ENCODE measurements at regions not wholly inside any gene's neighbourhood (a gene's known extent, or its start where the extent isn't known, plus 50 kb on each side); places are given as distances from the start of the nearest gene placed in this dataset.
"Not testable (repeated sequence)": the region's sequence is repeated elsewhere in the genome, so short reads cannot be mapped to it uniquely, and the experiment has no call there.

GRCh38 chr5:155116456-155117251 is 103.1 kb downstream of the KIF4B start:
- no peak for DNase-seq (ENCODE audit: low spot score)

GRCh38 chr5:155125551-155126095 is 112.1 kb downstream of the KIF4B start:
- DNase-seq (ENCODE audit: low spot score) = no peak

GRCh38 chr5:155126573-155126972 is 113.0 kb downstream of the KIF4B start:
- no peak for DNase-seq (ENCODE audit: low spot score)

GRCh38 chr5:155127552-155127951 is 114.0 kb downstream of the KIF4B start:
- no peak for DNase-seq (ENCODE audit: low spot score)

GRCh38 chr5:155128786-155129512 is 115.4 kb downstream of the KIF4B start:
- DNase-seq (ENCODE audit: low spot score) = no peak

- DNase-seq (ENCODE audit: low spot score) = no peak
Observed at GRCh38 chr5:155129513-155129880, 115.9 kb downstream of the KIF4B start.

- DNase-seq (ENCODE audit: low spot score) = no peak
Observed at GRCh38 chr5:155134130-155134529, 120.6 kb downstream of the KIF4B start.

- no peak for DNase-seq (ENCODE audit: low spot score)
Observed at GRCh38 chr5:155136216-155136850, 122.8 kb downstream of the KIF4B start.

GRCh38 chr5:155137683-155138082 is 124.1 kb downstream of the KIF4B start:
- no peak for DNase-seq (ENCODE audit: low spot score)

- DNase-seq (ENCODE audit: low spot score) = no peak
Observed at GRCh38 chr5:155140646-155141045, 127.1 kb downstream of the KIF4B start.

- no peak for DNase-seq (ENCODE audit: low spot score)
Observed at GRCh38 chr5:155144956-155145355, 131.4 kb downstream of the KIF4B start.

GRCh38 chr5:155147222-155147621 is 133.7 kb downstream of the KIF4B start:
- DNase-seq (ENCODE audit: low spot score) = no peak

GRCh38 chr5:155148694-155149093 is 135.1 kb downstream of the KIF4B start:
- DNase-seq (ENCODE audit: low spot score) = no peak

GRCh38 chr5:155150012-155150411 is 136.5 kb downstream of the KIF4B start:
- no peak for DNase-seq (ENCODE audit: low spot score)

GRCh38 chr5:155154973-155155372 is 141.4 kb downstream of the KIF4B start:
- no peak for DNase-seq (ENCODE audit: low spot score)

GRCh38 chr5:155163084-155163483 is 149.5 kb downstream of the KIF4B start:
- not testable (repeated sequence) for DNase-seq (ENCODE audit: low spot score)

GRCh38 chr5:155167736-155168135 is 154.2 kb downstream of the KIF4B start:
- DNase-seq (ENCODE audit: low spot score) = no peak

GRCh38 chr5:155181542-155181941 is 168.0 kb downstream of the KIF4B start:
- DNase-seq (ENCODE audit: low spot score) = no peak

GRCh38 chr5:155189476-155189875 is 175.9 kb downstream of the KIF4B start:
- DNase-seq (ENCODE audit: low spot score) = no peak

- no peak for DNase-seq (ENCODE audit: low spot score)
Observed at GRCh38 chr5:155189981-155190380, 176.4 kb downstream of the KIF4B start.

GRCh38 chr5:155193029-155193428 is 179.5 kb downstream of the KIF4B start:
- DNase-seq (ENCODE audit: low spot score) = no peak

GRCh38 chr5:155193483-155194107 is 180.0 kb downstream of the KIF4B start:
- no peak for DNase-seq (ENCODE audit: low spot score)

Measured in hematopoietic multipotent progenitor cell treated with erythropoietin and hydrocortisone succinate and interleukin-3 and kit ligand, for 15 days (in vitro differentiated cells).